IMR-90 (cell line): ENCODE measurements at regions not wholly inside any gene's neighbourhood (a gene's known extent, or its start where the extent isn't known, plus 50 kb on each side); places are given as distances from the start of the nearest gene placed in this dataset.

Source experiments
- ATAC-seq: fragments of 200-7000 bp; cut with Tn5 transposase; 2 replicates; pipeline ENCODE4 v1.9.1; 2020; ENCODE audit warnings: low read depth, mild to moderate bottlenecking, moderate library complexity
- BruUV-seq: library from RNA; stranded (reverse); fragments of 400-500 nt; replicated peaks from 2 replicates; lab custom pipeline; 2021; lab: Mats Ljungman, UMichigan
- CTCF ChIA-PET: fragments of 300-600 bp; formaldehyde crosslinking; extraction: SDS; loops from one replicate; lab custom pipeline; 2021; ENCODE audit warnings: antibody characterized with exemption; lab: Yijun Ruan, JAX
- POLR2A ChIA-PET: fragments of 300-600 bp; sonication (Branson Sonifier 250); formaldehyde crosslinking; loops from one replicate; lab custom pipeline; 2022; ENCODE audit warnings: antibody characterized with exemption; ENCODE audit not compliant: unreplicated experiment; lab: Charles Lee
- DNase-seq: peaks from one replicate; pipeline ENCODE4 v3.0.0; 2013
- H2AFZ ChIP-seq: replicated peaks from 2 replicates; pipeline ENCODE3; 2013; ENCODE audit warnings: low read length, mild to moderate bottlenecking; ENCODE audit not compliant: poor library complexity
- H2AK5ac ChIP-seq: 2 replicates; pipeline ENCODE4 v1.6.1; 2013; ENCODE audit warnings: low read depth, low read length, inconsistent platforms
- H2AK9ac ChIP-seq: replicated peaks from 2 replicates; pipeline ENCODE3; 2013; ENCODE audit warnings: mild to moderate bottlenecking, low read depth, low read length, moderate library complexity; ENCODE audit not compliant: poor library complexity
- H2BK120ac ChIP-seq: 2 replicates; pipeline ENCODE4 v1.6.1; 2013; ENCODE audit warnings: low read depth, low read length, inconsistent platforms
- H2BK15ac ChIP-seq: 3 replicates; pipeline ENCODE4 v1.6.1; 2013; ENCODE audit warnings: low read depth, low read length, inconsistent platforms
- H2BK20ac ChIP-seq: 2 replicates; pipeline ENCODE4 v1.6.1; 2013; ENCODE audit warnings: low read depth, mild to moderate bottlenecking, inconsistent platforms, low read length, moderate library complexity
- H2BK5ac ChIP-seq: 2 replicates; pipeline ENCODE4 v1.6.1; 2013; ENCODE audit warnings: mild to moderate bottlenecking, low read depth, low read length, inconsistent platforms; ENCODE audit not compliant: poor library complexity, severe bottlenecking
- H3K14ac ChIP-seq: replicated peaks from 2 replicates; pipeline ENCODE4 v1.6.1; 2013; ENCODE audit warnings: low read depth, low read length, inconsistent platforms
- H3K18ac ChIP-seq: 2 replicates; pipeline ENCODE4 v1.6.1; 2013; ENCODE audit warnings: low read depth, low read length, control low read depth
- H3K23ac ChIP-seq: 2 replicates; pipeline ENCODE4 v1.6.1; 2013; ENCODE audit warnings: low read depth, low read length, inconsistent platforms
- H3K27ac ChIP-seq: 2 replicates; pipeline ENCODE4 v1.5.1; 2013; ENCODE audit warnings: mild to moderate bottlenecking, control low read depth, low read length; ENCODE audit not compliant: insufficient read depth
- H3K27me3 ChIP-seq: 2 replicates; pipeline ENCODE4 v1.6.1; 2013; ENCODE audit warnings: low read length; ENCODE audit not compliant: control insufficient read depth, insufficient read depth
- H3K36me3 ChIP-seq: 2 replicates; pipeline ENCODE4 v1.6.1; 2013; ENCODE audit warnings: low read length, mixed read lengths; ENCODE audit not compliant: control insufficient read depth, insufficient read depth
- H3K4ac ChIP-seq: 2 replicates; pipeline ENCODE4 v1.6.1; 2013; ENCODE audit warnings: low read depth, low read length, inconsistent platforms
- H3K4me1 ChIP-seq: 2 replicates; pipeline ENCODE4 v1.6.1; 2013; ENCODE audit warnings: low read length, mixed read lengths; ENCODE audit not compliant: control insufficient read depth, insufficient read depth
- H3K4me2 ChIP-seq: 2 replicates; pipeline ENCODE4 v1.6.1; 2013; ENCODE audit warnings: low read depth, mild to moderate bottlenecking, control low read depth, low read length, moderate library complexity
- H3K4me3 ChIP-seq: 2 replicates; pipeline ENCODE4 v1.5.1; 2013; ENCODE audit warnings: low read depth, mild to moderate bottlenecking, control low read depth, low read length, moderate library complexity; ENCODE audit not compliant: insufficient read depth
- H3K56ac ChIP-seq: 2 replicates; pipeline ENCODE4 v1.6.1; 2013; ENCODE audit warnings: low read length, inconsistent platforms; ENCODE audit not compliant: insufficient read depth; ENCODE audit errors: extremely low read depth
- H3K79me1 ChIP-seq, 2 experiments: 2 replicates each; pipeline ENCODE4 v1.6.1; 2013; ENCODE audit warnings: low read length in 2 of 2, inconsistent platforms in 1 of 2, low read depth in 1 of 2
- H3K9ac ChIP-seq: 2 replicates; pipeline ENCODE4 v1.6.1; 2013; ENCODE audit warnings: low read depth, low read length, control low read depth
- H3K9me1 ChIP-seq: 2 replicates; pipeline ENCODE4 v1.6.1; 2013; ENCODE audit warnings: low read length, inconsistent platforms; ENCODE audit not compliant: insufficient read depth
- H3K9me3 ChIP-seq: 2 replicates; pipeline ENCODE4 v1.6.1; 2013; ENCODE audit warnings: low read length; ENCODE audit not compliant: control insufficient read depth, insufficient read depth
- H4K20me1 ChIP-seq: 2 replicates; pipeline ENCODE4 v1.6.1; 2013; ENCODE audit warnings: low read length, inconsistent platforms; ENCODE audit not compliant: insufficient read depth
- H4K5ac ChIP-seq: 2 replicates; pipeline ENCODE4 v1.6.1; 2013; ENCODE audit warnings: mild to moderate bottlenecking, low read depth, low read length, control low read depth
- H4K8ac ChIP-seq, 2 experiments: 2 replicates each; pipeline ENCODE4 v1.6.1; 2013; ENCODE audit warnings: low read depth in 2 of 2, low read length in 2 of 2, control low read depth in 1 of 2, inconsistent platforms in 1 of 2
- H4K91ac ChIP-seq: 2 replicates; pipeline ENCODE4 v1.6.1; 2013; ENCODE audit warnings: low read depth, low read length, inconsistent platforms; ENCODE audit not compliant: insufficient read depth
- POLR2A ChIP-seq: IDR thresholded peaks from 2 replicates; pipeline ENCODE4 v1.6.1; 2012; ENCODE audit warnings: mild to moderate bottlenecking, low read depth, low read length
- RFX5 ChIP-seq: IDR thresholded peaks from 2 replicates; pipeline ENCODE4 v1.8.0; 2012; ENCODE audit warnings: low read depth, mild to moderate bottlenecking, low read length, moderate library complexity
- WGBS, 2 experiments: methylation state at CpG; one replicate each; pipeline versions ENCODE4 v1.1.5 to v1.1.7; 2013; ENCODE audit warnings: missing lambda C conversion rate in 2 of 2; ENCODE audit not compliant: insufficient read length in 1 of 2; ENCODE audit errors: extremely low coverage in 2 of 2; 5-methylcytosine and 5-hydroxymethylcytosine counted together
- dilution Hi-C: fragments of 300-500 bp; cut with HindIII; formaldehyde crosslinking; loops from one replicate; pipeline ENCODE4 v1.14.3; 2018; ENCODE audit warnings: low sequenced_read_pairs; ENCODE audit not compliant: unreplicated experiment
- in situ Hi-C: fragments of 300-500 bp; cut with MboI; formaldehyde crosslinking; loops from 3 replicates; pipeline ENCODE4 v1.14.3; 2019; ENCODE audit warnings: low sequenced_read_pairs, inconsistent platforms, mixed read lengths
- intact Hi-C: fragments of 100-400 bp; cut with micrococcal nuclease; formaldehyde crosslinking; loops from 2 replicates; pipeline ENCODE4 v1.10.0; 2022
- TF ChIP-seq, protein P1 (sequence below): fragments of 150-350 bp; IDR thresholded peaks from 2 replicates; pipeline ENCODE4 v1.6.1; 2016; ENCODE audit warnings: low read depth, mild to moderate bottlenecking, low read length, moderate library complexity, borderline replicate concordance

DNA sequence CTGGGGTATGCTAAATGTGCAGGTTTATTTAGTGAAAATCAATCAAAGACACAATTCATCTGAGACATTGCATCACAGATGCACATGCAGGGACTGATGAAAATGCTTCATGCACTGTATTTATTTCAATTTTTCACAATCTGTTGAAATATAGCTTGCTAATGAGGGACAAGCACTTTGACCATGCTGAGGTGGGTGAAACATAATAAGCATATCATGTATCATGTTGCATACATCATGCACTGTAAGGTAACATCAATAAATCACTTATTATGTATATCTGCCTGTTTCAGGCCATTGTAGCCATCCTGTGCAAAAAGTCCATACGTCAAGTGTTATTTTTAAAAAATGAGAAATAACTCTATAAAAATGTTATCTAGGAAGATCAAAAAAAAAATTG lies 426.9 kb upstream of the PCDH15 start:
- BruUV-seq: no TSS peak
- no peak overlapping the region for H3K9ac ChIP-seq
- ATAC-seq: no peak

More for the DNA sequence above, 426.9 kb upstream of the PCDH15 start:
- H2AK9ac ChIP-seq: no peak overlapping the region
- no peak overlapping the region for H3K4ac ChIP-seq
- no peak overlapping the region for H3K27ac ChIP-seq
- H3K4me1 ChIP-seq: no peaks in the 10 kb centered on the region
- no peak overlapping the region for H3K18ac ChIP-seq
- H2BK20ac ChIP-seq: no peak overlapping the region
- H2AFZ ChIP-seq: no peak overlapping the region
- H2AK5ac ChIP-seq: no peak overlapping the region
- ChIA-PET POLR2A (no interaction called here), CTCF (no interaction called here)
- no peak overlapping the region for H2BK120ac ChIP-seq
- TF ChIP-seq, protein P1, sequence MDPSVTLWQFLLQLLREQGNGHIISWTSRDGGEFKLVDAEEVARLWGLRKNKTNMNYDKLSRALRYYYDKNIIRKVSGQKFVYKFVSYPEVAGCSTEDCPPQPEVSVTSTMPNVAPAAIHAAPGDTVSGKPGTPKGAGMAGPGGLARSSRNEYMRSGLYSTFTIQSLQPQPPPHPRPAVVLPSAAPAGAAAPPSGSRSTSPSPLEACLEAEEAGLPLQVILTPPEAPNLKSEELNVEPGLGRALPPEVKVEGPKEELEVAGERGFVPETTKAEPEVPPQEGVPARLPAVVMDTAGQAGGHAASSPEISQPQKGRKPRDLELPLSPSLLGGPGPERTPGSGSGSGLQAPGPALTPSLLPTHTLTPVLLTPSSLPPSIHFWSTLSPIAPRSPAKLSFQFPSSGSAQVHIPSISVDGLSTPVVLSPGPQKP: no peak
- no peak for TF ChIP-seq RFX5
- TF ChIP-seq POLR2A: no peak
- dilution Hi-C loops: no loop called here
- no CpG with 5 or more reads among the region's 1 CpG for WGBS, 2 experiments
- no peak overlapping the region for H2BK5ac ChIP-seq
- in situ Hi-C loops: no loop called here
- H4K8ac ChIP-seq: no peak overlapping the region
- no peaks in the 10 kb centered on the region for H3K79me1 ChIP-seq
- no peak overlapping the region for H4K5ac ChIP-seq
- H3K9me1 ChIP-seq: no peaks in the 10 kb centered on the region
- no peaks in the 10 kb centered on the region for H3K36me3 ChIP-seq
- H3K27me3 ChIP-seq: no peaks in the 10 kb centered on the region
- H3K23ac ChIP-seq: no peak overlapping the region
- H4K91ac ChIP-seq: no peak overlapping the region
- no peak for DNase-seq
- no peak overlapping the region for H3K4me2 ChIP-seq
- no peak overlapping the region for H3K4me3 ChIP-seq
- no peaks in the 10 kb centered on the region for H3K9me3 ChIP-seq
- intact Hi-C loops: no loop called here
- H2BK15ac ChIP-seq: no peak overlapping the region
- H3K14ac ChIP-seq: no peak overlapping the region
- no peaks in the 10 kb centered on the region for H4K20me1 ChIP-seq
- H3K56ac ChIP-seq: no peak overlapping the region
